GM08714 (cell line): ENCODE measurements at regions not wholly inside any gene's neighbourhood (a gene's known extent, or its start where the extent isn't known, plus 50 kb on each side); places are given as distances from the start of the nearest gene placed in this dataset.
"Not testable (repeated sequence)": the region's sequence is repeated elsewhere in the genome, so short reads cannot be mapped to it uniquely, and the experiment has no call there.

Experiments
- H3K4me3 ChIP-seq: fragments of 200-500 bp; sonication (Bioruptor generic); 2 replicates; pipeline ENCODE4 v1.5.1; 2014; ENCODE audit warnings: mild to moderate bottlenecking, low read length, inconsistent platforms
- ZNF274 ChIP-seq: IDR thresholded peaks from 2 replicates; pipeline ENCODE4 v1.6.1; 2012; ENCODE audit warnings: mild to moderate bottlenecking, low read depth, low read length

- H3K4me3 ChIP-seq, result no peak overlapping the region
- TF ChIP-seq ZNF274, result no peak
Measured at GRCh38 chr6:144969154-144969553, 684.0 kb downstream of the UTRN start.

DNA sequence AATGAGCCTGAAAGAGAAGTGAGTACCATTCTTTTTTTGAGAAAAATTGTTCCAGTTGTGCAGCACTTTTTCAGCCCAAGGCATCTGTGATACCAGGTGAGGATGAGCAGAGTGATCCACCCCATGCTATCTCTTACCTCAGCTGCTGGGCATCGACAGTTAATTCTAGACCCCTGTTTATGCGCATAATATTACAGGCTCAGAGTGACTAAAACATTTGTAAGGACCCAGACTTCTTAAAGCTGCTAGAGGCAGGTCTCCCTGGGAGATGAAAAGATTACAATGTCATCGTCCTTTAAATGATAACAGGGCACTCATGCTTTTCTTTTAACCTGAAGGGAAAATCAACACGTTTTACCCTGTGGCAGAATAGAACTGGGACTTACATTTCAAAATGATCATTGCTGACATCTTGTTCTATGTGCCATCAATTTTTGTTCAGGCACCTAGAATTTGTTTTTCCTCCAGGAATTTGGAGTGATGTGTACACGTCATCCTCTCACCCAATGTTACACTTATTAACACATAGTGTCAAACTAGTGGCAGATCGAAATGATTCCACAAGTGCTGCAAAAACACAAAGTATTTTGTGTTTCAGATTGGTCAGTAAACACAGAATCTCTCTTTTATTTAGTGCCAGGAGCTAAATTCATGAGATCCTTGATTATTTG lies 684.6 kb downstream of the UTRN start:
- H3K4me3 ChIP-seq, result no peak overlapping the region
- no peak for TF ChIP-seq ZNF274

GRCh38 chr6:144977250-144977864 lies 692.2 kb downstream of the UTRN start:
- H3K4me3 ChIP-seq, result not testable (repeated sequence)

DNA sequence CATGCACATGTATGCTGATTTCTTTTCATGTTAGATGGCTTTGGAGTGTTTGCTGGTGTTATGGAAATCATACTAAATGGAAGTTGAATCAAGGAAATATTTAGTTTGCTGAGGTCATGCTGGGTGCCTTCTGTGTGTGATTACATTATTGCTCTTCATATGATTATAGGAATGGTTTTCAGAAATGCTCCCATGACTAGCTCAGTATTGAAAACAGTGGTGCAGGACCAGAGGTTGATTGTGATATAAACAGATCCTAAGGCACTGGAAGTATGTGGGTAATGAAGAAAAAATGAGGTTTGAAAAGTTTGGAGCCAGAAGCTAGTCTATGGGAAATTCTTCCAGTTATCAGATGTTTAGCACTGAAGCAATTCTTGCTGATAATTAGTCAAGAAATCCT lies 693.1 kb downstream of the UTRN start:
- no peak overlapping the region for H3K4me3 ChIP-seq
- no peak for TF ChIP-seq ZNF274

- TF ChIP-seq ZNF274, result no peak
- H3K4me3 ChIP-seq, result no peak overlapping the region
Measured at GRCh38 chr6:144986271-144986670, 701.1 kb downstream of the UTRN start.

DNA sequence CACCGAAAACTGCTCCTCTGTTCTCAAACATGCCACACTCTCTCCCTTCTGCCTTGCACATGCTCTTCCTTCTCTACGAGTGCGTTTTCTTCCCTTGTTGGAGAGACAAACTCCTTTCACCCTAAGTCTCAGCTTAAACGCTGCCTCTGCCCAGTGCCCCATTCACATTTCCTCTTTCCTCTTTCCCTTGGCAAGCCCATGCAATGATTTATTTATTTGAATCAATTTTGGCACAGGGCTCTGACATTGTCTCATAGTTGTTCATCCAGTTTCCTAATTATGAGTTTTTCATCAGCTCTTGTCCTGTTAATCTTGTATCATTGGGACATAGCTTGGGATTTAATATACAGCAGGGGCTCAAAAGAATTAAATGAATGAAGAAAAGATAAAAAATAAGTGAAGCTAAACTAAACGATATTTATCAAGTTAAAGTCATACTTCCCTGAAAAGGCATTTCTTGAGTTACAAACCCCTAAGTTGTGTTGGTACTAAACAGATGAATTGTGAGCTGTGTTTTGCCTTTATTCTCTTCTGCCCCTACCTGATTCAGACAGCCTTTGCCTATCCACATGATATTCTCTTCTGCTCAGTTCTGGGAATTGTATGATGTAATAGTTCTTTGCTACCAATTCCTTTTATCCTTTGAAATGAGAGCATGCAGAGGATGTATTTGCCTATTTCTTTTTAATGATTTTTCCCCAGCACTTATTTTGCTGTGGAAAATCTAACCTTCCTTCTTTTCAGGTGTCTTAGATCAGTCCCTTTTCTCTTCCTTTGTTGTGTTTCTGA lies 704.4 kb downstream of the UTRN start:
- no peak overlapping the region for H3K4me3 ChIP-seq
- no peak for TF ChIP-seq ZNF274

- no peak for TF ChIP-seq ZNF274
- H3K4me3 ChIP-seq, result no peak overlapping the region
Measured at GRCh38 chr6:144990784-144991183, 705.6 kb downstream of the UTRN start.

GRCh38 chr6:144993870-144994269 lies 708.7 kb downstream of the UTRN start:
- TF ChIP-seq ZNF274, result no peak
- H3K4me3 ChIP-seq, result no peak overlapping the region

DNA sequence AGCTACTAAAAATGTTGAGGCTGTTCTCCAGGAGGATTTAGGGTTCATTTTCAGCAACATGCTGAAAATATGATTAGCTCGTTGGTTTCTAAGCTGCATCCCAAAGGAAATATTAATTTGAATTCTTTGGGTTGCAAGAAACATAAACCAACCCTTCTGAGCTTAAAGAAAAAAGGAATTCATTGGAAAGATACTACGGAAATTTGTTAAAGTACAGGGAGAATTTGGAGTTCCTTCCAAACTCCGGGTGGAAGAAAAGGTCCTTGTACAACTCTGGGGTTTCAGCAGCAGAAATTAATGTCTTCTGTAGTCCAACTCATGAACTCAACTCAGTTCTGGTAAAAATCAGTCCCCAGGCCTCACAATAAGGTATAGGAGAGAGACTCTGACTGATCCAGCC lies 712.9 kb downstream of the UTRN start:
- no peak for TF ChIP-seq ZNF274
- H3K4me3 ChIP-seq, result no peak overlapping the region

DNA sequence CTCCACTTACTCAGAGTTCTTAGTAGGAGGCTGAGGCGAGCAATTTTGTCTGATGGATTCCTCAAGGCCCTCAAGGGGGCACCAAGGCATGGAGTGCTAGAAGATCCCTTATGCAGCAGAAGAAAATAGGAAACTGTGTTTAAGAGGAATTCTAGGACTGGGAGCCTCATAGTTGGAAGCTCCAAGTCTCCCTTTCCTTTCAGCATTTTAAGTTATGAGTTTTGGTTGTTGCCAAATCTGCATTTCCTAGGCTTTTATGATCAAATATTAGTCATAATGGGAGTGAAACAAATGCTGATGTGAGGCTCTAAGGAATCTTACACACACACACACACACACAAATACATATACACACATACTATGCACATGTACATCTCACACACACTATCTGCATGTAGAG lies 714.0 kb downstream of the UTRN start:
- H3K4me3 ChIP-seq, result no peak overlapping the region
- no peak for TF ChIP-seq ZNF274

- H3K4me3 ChIP-seq, result no peak overlapping the region
- no peak for TF ChIP-seq ZNF274
Measured at GRCh38 chr6:145003145-145003544, 718.0 kb downstream of the UTRN start.

DNA sequence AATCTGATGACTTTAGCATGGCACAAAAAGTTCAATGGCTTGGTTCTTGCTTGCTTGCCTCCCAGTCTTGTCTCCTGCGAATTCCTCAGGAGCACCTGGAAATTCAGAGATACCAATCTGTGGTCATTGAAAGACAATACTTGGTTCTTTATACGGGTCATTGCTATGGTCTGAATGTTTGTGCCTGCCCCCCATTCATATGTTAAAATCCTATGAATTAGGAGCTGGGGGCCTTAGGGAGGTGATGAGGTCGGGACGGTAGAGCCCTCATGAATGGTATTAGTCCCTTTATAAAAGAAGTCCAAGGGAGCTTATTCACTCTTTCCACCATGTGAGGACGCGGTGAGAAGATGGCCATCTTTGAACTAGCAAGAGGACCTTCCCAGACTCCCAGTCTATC lies 721.8 kb downstream of the UTRN start:
- no peak for TF ChIP-seq ZNF274

GRCh38 chr6:145008715-145009114 lies 723.6 kb downstream of the UTRN start:
- no peak overlapping the region for H3K4me3 ChIP-seq
- no peak for TF ChIP-seq ZNF274

More for the DNA sequence above, 721.8 kb downstream of the UTRN start:
- H3K4me3 ChIP-seq, result no peak overlapping the region

DNA sequence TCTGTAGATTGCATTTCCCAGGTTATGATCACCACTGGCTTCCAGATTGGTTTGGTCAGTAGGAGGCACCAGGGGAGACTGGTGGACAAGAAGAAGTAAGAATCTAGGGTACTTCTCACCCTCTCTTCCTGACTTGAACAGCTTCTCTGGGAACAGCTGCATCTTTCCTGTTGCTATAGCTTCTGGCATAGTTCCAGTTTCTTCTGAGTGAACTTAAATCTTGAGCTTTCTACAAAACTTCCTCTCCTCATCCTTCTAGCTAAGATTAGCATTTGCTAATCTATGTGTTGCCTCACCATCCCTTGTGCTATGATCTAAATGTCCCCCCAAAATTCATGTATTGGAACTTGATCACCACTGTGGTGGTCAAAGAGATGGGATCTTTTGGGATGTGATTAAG lies 724.6 kb downstream of the UTRN start:
- no peak overlapping the region for H3K4me3 ChIP-seq
- no peak for TF ChIP-seq ZNF274

GRCh38 chr6:145012039-145012662 lies 723.2 kb downstream of the EPM2A start:
- H3K4me3 ChIP-seq, result no peak overlapping the region
- no peak for TF ChIP-seq ZNF274
